Naive B cell (primary cell): ENCODE measurements at regions not wholly inside any gene's neighbourhood (a gene's known extent, or its start where the extent isn't known, plus 50 kb on each side); places are given as distances from the start of the nearest gene placed in this dataset.
"Not testable (repeated sequence)": the region's sequence is repeated elsewhere in the genome, so short reads cannot be mapped to it uniquely, and the experiment has no call there.

Experiments used
- ATAC-seq, 2 donors: fragments of 150-1000 bp; cut with Tn5 transposase; 2 replicates each; pipeline ENCODE4 v1.10.0; 2021; ENCODE audit warnings: low read depth in 2 of 2, mild to moderate bottlenecking in 2 of 2, moderate library complexity in 2 of 2
- DNase-seq: peaks from one replicate; pipeline ENCODE4 v3.0.0; 2022
- H3K27ac Mint-ChIP-seq, 6 donors: one replicate each; pipeline ENCODE4 v1.8.0; 2020 to 2022; ENCODE audit warnings: mild to moderate bottlenecking in 6 of 6, mixed read lengths in 6 of 6, moderate library complexity in 5 of 6, inconsistent platforms in 2 of 6
- H3K27me3 Mint-ChIP-seq, 3 donors: one replicate each; pipeline ENCODE4 v1.8.0; 2021 to 2022; ENCODE audit warnings: mixed read lengths in 3 of 3, mild to moderate bottlenecking in 1 of 3
- H3K36me3 Mint-ChIP-seq, 2 donors: one replicate each; pipeline ENCODE4 v1.8.0; 2020 to 2022; ENCODE audit warnings: mixed read lengths in 2 of 2, inconsistent platforms in 1 of 2, mild to moderate bottlenecking in 1 of 2
- H3K4me1 Mint-ChIP-seq, 3 donors: one replicate each; pipeline ENCODE4 v1.8.0; 2020 to 2022; ENCODE audit warnings: mixed read lengths in 3 of 3, inconsistent platforms in 1 of 3, mild to moderate bottlenecking in 1 of 3, moderate library complexity in 1 of 3
- H3K4me3 Mint-ChIP-seq, 8 donors: one replicate each; pipeline ENCODE4 v1.8.0; 2020 to 2022; ENCODE audit warnings: mild to moderate bottlenecking in 8 of 8, mixed read lengths in 8 of 8, moderate library complexity in 8 of 8, inconsistent platforms in 2 of 8
- H3K9me3 Mint-ChIP-seq, 7 donors: one replicate each; pipeline ENCODE4 v1.8.0; 2020 to 2022; ENCODE audit warnings: mixed read lengths in 7 of 7, mild to moderate bottlenecking in 5 of 7, inconsistent platforms in 2 of 7, moderate library complexity in 1 of 7

DNA sequence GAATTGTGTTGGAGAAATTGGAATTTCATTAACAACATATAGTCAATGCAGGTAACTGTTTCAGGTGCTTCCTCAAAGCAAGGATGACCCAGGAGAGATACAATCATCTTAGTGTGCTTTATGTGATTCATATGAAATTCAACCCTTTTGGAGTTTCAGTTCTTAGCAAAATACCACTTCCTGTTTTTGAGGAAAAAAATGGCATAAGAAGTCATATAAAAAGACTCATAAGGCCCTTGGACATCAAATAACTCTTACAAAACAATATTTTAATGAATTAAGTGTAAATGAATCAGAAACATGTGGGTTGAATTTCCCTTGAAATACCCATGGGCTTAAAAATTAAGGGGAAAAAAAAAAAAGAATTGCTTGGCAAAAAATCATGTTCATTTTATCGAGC lies 926.6 kb downstream of the LTN1 start:
- H3K36me3 Mint-ChIP-seq = no peaks in the 10 kb centered on the region
- H3K27me3 Mint-ChIP-seq = no peaks in the 10 kb centered on the region
- no peaks in the 10 kb centered on the region for H3K9me3 Mint-ChIP-seq
- DNase-seq = peak; percentile 9
- peak; percentile 28 to 67 for ATAC-seq
- peaks cover 9 to 32% (median 28%) of the 10 kb centered on the region in 3 donors for H3K4me1 Mint-ChIP-seq
- H3K27ac Mint-ChIP-seq = peak overlapping the region in 5 of 6 donors; percentile 11 to 78 (median 52)
- H3K4me3 Mint-ChIP-seq = peak overlapping the region in 7 of 8 donors; percentile 13 to 77 (median 52)

DNA sequence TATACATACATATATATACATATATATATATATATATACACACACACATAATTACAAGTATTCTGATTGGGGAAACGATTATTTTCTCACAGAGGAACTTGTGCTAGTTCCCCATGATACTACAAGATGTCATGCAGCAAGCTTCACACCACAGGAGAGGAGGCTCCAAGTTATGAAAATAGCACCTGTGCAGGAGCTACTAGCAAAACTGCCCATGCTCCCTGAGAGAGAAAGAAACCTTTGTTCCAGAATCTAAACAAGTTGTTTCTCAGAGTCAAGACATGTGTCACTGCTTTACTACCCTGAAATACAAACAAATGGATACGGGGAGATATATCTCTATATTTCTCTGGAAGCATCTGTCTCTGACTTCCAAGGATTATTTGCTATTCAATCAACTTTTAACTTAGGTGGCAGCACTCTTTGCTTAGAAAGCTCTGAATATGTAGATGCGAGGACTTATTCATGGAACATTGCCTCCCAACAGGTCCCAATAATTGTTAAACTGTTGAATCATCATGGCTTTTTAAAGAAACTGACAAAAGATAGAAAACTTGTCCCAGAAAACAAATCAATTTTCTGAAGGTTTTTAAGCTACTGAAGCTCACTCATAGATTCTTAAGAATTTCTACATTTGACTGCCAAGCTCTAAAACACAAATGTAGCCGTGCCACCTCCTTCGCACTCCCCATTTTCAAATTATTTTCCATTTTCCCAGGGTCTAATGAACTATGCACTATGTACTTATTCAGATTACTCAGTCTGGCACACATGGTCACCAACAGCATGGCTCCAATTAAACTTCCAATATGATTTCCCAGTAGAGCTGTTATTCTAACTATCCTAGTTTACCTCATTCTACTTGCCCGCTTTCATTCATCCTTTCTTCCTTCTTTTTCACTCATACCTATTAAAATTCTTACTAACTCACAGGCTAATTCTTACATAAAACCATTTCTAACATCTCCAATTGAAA lies 929.1 kb downstream of the LTN1 start:
- ATAC-seq = no peak
- H3K27me3 Mint-ChIP-seq = no peaks in the 10 kb centered on the region
- DNase-seq = no peak
- H3K4me3 Mint-ChIP-seq = no peak overlapping the region
- no peaks in the 10 kb centered on the region for H3K36me3 Mint-ChIP-seq
- peaks cover 9 to 32% (median 28%) of the 10 kb centered on the region in 3 donors for H3K4me1 Mint-ChIP-seq
- H3K27ac Mint-ChIP-seq = peak overlapping the region in 2 of 6 donors; percentile 39 to 77
- peaks cover 0 to 2% (median 0%) of the 10 kb centered on the region in 7 donors for H3K9me3 Mint-ChIP-seq

DNA sequence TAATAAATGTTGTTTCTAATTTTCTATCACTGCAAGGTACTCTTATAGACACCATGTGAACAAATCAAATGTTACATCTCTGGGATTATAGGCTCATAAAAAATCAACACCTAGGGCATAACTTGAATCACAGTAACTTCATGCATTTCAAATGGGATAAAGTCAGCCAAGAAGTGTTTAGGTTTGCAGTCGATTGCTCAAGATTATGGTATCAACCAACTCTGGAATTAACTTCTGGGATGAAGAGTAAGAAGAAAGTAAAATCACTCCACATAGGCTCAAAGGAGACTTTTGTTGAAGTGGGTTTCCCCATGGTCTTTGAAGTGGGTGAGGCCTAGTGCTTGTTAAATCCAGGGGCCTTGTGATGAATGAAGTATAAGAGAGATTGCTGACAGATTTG lies 939.7 kb downstream of the LTN1 start:
- H3K4me1 Mint-ChIP-seq, H3K27ac Mint-ChIP-seq, DNase-seq, ATAC-seq, H3K9me3 Mint-ChIP-seq, H3K4me3 Mint-ChIP-seq, H3K27me3 Mint-ChIP-seq, H3K36me3 Mint-ChIP-seq: not testable (repeated sequence)

DNA sequence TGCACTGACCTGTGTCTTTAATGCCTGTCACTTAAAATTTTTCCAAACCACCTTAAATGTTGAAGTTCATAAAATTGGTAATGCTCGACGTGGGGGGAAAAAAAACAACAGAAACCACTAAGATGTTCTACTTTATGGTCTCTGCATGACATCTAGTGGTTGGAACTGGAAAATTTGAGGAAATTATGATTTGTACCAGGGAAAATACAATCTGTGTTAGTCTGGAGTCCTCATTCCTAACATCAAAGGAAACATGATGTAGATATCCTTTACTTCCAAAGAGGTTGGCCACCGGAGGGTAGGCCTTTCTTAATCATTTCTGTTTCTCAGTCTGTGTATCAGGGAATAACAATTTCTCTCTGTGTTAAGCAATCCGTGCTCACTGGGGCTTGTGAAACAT lies 941.0 kb downstream of the LTN1 start:
- not testable (repeated sequence) for H3K27me3 Mint-ChIP-seq, H3K4me3 Mint-ChIP-seq, H3K27ac Mint-ChIP-seq, H3K4me1 Mint-ChIP-seq, H3K9me3 Mint-ChIP-seq, DNase-seq, H3K36me3 Mint-ChIP-seq, ATAC-seq

DNA sequence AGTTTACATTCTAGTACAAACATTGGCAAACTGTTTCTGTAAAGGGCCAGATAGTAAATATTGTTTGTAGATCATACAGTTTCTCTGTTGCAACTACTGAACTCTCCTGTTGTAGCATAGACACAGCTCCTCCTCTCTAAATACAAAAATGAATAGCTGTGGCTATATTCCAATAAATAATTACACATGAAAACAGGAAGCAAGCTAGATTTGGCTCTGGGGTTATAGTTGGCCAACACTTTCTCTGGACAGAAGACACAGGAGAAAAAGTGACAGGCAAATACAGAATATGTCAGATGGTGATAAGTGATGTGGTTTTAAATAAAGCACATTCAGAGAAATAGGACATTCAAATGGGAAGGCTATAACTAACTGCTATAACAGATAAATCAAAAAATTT lies 957.0 kb downstream of the LTN1 start:
- H3K27me3 Mint-ChIP-seq, DNase-seq, H3K36me3 Mint-ChIP-seq, ATAC-seq, H3K4me1 Mint-ChIP-seq, H3K4me3 Mint-ChIP-seq, H3K27ac Mint-ChIP-seq: not testable (repeated sequence)
- H3K9me3 Mint-ChIP-seq = peaks cover 7 to 14% (median 11%) of the 10 kb centered on the region in 7 donors

DNA sequence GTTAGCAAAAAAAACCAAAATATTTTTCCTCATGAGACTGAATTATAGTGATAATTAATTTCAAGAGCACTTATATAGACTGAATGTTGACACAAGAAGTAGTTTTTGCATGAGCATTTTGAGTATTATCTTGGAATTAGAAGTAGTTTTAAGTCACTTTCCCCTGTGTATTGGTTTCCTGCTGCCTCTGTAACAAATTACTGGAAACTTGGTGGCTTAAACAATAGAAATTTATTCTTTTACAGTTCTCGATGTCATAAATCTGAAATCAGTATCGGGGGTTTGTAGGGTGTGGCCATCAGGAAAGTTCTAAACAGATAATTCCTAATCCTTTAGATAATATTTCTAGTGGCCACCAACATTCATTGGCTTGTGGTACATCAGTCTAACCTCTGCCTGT lies 957.8 kb downstream of the LTN1 start:
- not testable (repeated sequence) for H3K4me3 Mint-ChIP-seq, H3K4me1 Mint-ChIP-seq, H3K27me3 Mint-ChIP-seq, H3K27ac Mint-ChIP-seq, ATAC-seq, DNase-seq
- peaks cover 8 to 20% (median 15%) of the 10 kb centered on the region in 7 donors for H3K9me3 Mint-ChIP-seq
- peaks cover 7 to 11% of the 10 kb centered on the region in 2 donors for H3K36me3 Mint-ChIP-seq

DNA sequence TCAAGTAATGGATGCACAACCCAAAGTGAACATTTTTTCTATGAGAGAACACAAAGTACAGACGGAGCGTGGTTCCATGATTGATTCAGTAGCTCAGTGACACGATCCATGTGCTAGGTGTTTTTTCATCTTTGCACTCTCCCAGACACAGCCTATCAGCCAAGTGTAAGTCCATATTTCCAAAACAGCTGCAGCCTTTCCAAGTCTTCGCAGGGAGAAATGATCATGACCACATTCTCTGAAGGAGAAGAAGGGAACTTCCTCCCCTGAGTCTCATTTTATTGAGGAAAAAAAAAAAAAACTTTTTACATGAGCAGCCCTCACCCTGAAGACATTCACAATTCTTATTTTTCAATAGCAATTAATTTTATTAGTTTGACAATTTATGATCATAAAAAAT lies 958.3 kb downstream of the LTN1 start:
- H3K36me3 Mint-ChIP-seq = peaks cover 7 to 11% of the 10 kb centered on the region in 2 donors
- H3K27ac Mint-ChIP-seq, H3K27me3 Mint-ChIP-seq, H3K4me1 Mint-ChIP-seq, ATAC-seq, H3K4me3 Mint-ChIP-seq, DNase-seq: not testable (repeated sequence)
- H3K9me3 Mint-ChIP-seq = peaks cover 8 to 24% (median 17%) of the 10 kb centered on the region in 7 donors

DNA sequence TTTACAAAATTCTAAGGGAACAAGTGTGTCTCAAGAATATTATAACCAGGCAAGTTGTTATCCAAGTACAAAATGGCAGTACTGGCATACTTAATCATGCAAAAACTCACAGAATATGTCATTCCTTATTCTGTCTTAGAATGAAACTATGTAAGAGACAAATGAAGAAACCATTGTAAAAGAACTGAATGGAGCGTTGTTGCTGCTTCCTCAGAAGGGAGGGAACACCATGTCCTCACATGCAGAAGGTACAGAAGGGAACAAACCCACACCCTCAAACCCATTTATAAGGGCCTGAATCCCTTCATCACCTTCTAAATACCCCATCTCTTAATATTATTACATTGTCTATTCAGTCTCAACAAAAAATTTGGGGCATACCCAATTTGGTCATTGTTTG lies 960.0 kb downstream of the LTN1 start:
- not testable (repeated sequence) for ATAC-seq, H3K4me3 Mint-ChIP-seq, H3K27me3 Mint-ChIP-seq, H3K27ac Mint-ChIP-seq, H3K4me1 Mint-ChIP-seq, DNase-seq
- Mint-ChIP-seq H3K9me3 (peaks cover 8 to 27% (median 11%) of the 10 kb centered on the region in 7 donors), H3K36me3 (peaks cover 7 to 11% of the 10 kb centered on the region in 2 donors)

DNA sequence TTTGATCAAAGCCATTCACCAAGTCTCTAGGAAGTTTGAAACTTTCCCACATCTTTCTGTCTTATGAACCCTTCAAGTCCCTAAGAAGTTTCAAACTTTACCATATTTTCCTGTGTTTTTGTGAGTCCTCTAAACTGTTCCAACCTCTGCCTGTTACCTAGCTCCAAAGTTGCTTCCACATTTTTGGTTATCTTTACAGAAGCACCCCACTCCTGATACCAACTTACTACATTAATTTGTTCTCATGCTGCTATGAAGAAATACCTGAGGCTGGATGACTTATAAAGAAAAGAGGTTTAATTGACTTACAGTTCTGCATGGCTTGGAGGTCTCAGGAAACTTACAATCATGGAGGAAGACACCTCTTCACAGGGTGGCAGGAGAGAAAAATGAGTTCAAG lies 961.6 kb downstream of the LTN1 start:
- not testable (repeated sequence) for DNase-seq, H3K27me3 Mint-ChIP-seq, H3K4me1 Mint-ChIP-seq, ATAC-seq, H3K27ac Mint-ChIP-seq, H3K4me3 Mint-ChIP-seq
- Mint-ChIP-seq H3K36me3 (peaks cover 7 to 11% of the 10 kb centered on the region in 2 donors), H3K9me3 (peaks cover 8 to 27% (median 11%) of the 10 kb centered on the region in 7 donors)

DNA sequence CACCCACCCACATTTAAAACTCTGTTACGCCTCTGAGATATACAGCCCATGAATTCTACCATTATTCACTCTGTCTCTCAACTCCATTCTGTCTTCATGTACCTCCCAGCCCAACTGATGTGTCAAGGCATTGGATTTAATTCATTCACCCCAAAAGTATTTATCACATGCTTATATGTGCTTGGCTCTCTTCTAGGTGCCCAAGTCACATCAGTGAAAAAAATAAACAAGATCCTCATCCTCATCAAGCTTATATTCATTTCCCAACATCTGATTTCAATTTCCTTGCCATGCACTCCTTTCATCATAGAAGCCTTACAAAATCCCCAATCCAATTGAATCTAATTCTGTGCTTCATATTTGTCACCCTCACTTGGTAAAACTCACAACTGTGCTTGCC lies 967.6 kb downstream of the LTN1 start:
- Mint-ChIP-seq H3K4me3 (no peak overlapping the region), H3K27ac (no peak overlapping the region), H3K27me3 (no peaks in the 10 kb centered on the region), H3K4me1 (no peaks in the 10 kb centered on the region), H3K36me3 (no peaks in the 10 kb centered on the region), H3K9me3 (peaks cover 0 to 9% (median 4%) of the 10 kb centered on the region in 7 donors)
- no peak for ATAC-seq
- DNase-seq = no peak

DNA sequence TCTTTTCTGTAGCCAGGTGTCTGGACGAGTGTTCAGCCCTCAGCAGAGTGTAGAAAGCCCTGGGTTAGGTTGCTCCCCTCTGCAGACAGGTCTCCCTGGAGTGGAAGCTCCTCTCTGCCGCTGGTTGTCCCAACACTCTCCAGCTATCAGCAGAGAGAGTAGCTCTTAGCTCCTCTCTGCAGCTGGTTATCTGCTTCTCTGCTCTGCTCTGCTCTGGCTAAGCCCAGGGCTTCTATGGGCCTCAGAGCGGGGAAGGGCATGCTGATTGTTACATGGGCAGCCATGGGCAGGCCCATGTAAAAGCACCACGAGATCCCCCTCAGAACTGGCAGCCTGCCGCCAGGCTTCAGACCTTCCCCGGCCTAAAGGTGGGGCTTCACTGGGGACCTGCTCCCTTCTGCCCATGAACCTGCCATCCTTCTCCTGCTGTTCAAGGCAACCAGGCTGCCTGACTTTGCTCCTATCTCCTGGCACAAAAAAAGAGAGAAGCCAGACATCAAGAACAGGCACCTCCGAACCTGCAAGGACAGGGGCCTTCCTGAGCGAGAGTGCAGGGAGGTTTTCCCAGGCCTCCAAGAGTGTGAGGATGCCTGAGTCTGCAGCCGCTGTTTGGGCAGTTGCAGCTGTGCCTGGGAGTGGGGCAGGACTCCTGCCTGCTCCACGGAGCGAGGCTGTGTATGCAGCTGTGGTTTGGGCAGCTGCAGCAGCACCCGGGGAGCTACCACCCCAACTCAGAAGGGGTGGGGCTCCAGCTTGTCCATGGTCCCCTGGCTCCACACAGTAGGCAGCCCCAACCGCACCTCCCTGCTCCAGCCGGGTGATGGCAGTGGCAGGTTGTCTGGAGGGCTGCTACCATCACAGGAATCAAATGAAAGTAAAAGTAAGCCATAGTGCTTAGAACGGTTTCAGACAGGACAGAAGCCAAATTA lies 973.7 kb downstream of the LTN1 start:
- Mint-ChIP-seq H3K36me3 (no peaks in the 10 kb centered on the region), H3K27ac (no peak overlapping the region), H3K9me3 (peaks cover 0 to 3% (median 0%) of the 10 kb centered on the region in 7 donors), H3K4me1 (no peaks in the 10 kb centered on the region), H3K27me3 (no peaks in the 10 kb centered on the region), H3K4me3 (no peak overlapping the region)
- ATAC-seq (no peak), DNase-seq (no peak)

DNA sequence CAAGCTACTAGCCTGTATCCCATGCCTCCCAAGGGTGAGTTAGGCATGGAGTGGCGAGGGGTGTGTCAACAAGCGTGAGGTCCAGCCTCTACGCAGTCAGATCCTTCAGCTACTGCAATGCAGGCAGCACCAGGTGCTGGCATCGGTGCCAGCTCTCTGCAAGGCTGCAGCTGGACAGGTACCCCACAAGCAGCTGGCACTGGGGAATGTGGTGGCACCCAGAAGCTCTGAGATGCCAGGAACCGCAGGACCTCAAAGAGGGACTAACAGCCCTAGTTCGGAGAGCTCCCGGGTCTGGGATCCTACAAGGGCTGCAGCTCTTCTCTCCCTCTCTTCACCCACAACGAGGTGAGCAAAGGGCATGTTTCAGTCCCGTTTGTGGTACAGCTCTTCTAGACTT lies 974.5 kb downstream of the LTN1 start:
- DNase-seq = no peak
- no peak for ATAC-seq

DNA sequence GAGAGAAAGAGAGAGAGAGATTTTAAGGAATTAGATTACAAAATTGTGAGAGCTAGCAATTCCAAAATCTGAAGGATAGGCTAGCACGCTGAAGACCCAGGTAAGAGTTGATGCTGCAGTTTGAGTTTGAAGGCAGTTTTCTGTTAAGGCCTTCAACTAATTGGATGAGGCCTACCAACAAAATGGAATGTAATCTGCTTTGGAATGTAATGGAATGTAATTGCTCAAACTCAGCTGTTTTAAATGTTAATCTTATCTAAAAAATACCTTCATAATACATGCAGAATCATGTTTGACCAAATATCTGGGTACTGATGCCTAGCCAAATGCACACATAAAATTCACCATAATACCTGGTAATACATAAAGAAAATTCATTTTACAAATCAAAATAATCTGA lies 976.1 kb downstream of the LTN1 start:
- Mint-ChIP-seq H3K27ac (no peak overlapping the region), H3K4me1 (no peaks in the 10 kb centered on the region), H3K4me3 (no peak overlapping the region), H3K9me3 (peaks cover 0 to 3% (median 0%) of the 10 kb centered on the region in 7 donors), H3K27me3 (no peaks in the 10 kb centered on the region), H3K36me3 (no peaks in the 10 kb centered on the region)
- ATAC-seq (no peak), DNase-seq (no peak)

More for the DNA sequence above, 974.5 kb downstream of the LTN1 start:
- peaks cover 0 to 3% (median 0%) of the 10 kb centered on the region in 7 donors for H3K9me3 Mint-ChIP-seq
- H3K4me1 Mint-ChIP-seq = no peaks in the 10 kb centered on the region
- no peak overlapping the region for H3K4me3 Mint-ChIP-seq
- H3K36me3 Mint-ChIP-seq = no peaks in the 10 kb centered on the region
- H3K27ac Mint-ChIP-seq = no peak overlapping the region
- H3K27me3 Mint-ChIP-seq = no peaks in the 10 kb centered on the region
